GM18907 (cell line): ENCODE measurements at regions not wholly inside any gene's neighbourhood (a gene's known extent, or its start where the extent isn't known, plus 50 kb on each side); places are given as distances from the start of the nearest gene placed in this dataset.

ENCODE experiments used
- ATAC-seq: cut with Tn5 transposase; IDR thresholded peaks from one replicate; pipeline ENCODE4 v1.9.1; 2021; ENCODE audit warnings: mild to moderate bottlenecking, moderate library complexity; ENCODE audit not compliant: unreplicated experiment

DNA sequence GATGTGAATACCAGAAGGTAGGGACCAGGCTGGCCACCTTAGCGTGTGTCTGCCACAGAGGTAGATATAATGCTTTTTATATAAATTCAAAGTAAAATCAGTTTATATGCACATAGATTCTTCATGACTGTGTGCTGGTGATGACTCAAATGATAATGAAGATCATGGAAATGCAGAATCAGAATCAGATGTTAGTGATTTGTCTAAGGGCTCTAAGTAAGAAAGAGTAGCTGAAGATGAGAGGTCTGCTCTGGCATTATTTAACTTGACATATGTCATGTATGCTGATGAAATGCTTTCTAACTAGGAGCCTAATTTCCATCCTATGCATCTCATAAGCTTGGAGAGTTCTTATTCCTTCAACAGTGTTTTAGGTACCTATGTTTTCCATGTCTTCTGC is 50.3 kb upstream of the DPH6 start:
- ATAC-seq: no peak

DNA sequence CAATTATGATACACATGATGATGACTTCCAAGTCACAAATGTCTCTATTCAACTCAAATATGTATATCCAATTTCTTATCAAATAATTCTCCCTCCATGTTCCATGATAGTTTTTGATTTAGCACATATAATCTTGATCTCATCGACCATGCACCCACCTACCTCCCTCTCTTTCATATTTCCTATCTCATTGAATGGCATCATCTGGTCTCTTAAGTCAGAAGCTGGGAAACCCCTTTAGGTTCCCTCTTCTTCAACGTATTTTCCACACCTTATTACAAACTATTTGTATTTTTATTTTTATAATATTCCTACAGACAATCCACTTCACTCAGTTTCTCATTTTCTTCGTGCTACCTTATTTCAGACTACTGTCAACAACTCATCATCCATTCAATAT is 56.9 kb upstream of the DPH6 start:
- peak; percentile 38 for ATAC-seq

- peak; percentile 82 for ATAC-seq
Observed at GRCh38 chr15:35603301-35603700, 57.3 kb upstream of the DPH6 start.

DNA sequence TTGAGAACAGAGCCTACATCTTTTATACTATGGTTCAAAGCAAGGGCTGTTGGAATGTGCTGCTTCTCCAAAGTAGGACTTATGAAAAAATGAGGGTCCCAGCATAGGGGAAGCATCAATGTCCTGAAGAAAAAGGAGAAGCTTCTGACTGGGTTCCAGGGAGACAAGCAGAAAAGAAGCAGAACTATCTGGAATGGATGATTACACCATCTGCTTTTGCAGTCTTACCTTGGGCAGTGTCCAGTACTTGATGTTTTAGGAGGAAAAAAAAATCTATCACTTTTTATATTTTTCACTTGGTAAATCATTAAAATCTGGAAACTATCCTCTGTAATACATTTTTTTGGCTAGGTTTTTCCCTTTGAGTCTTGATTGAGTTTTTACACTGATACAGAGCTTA is 57.9 kb upstream of the DPH6 start:
- ATAC-seq: no peak

- ATAC-seq: no peak
Observed at GRCh38 chr15:35605764-35606449, 59.9 kb upstream of the DPH6 start.

DNA sequence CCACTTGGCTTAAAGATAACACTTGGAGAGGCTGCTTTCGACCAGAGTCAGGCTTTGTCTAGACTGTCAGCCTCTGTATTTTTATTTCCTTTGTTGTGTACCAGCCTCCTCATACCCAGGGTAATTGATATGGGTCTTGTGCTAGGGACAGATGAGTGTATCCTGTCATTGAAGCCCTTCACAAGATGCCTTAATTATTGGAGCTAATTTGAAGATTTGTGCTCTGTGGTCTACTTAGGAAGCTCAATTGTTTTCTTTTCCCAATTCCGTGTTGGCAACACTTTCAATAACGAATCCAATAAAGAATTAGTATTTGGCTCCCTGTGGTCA is 60.5 kb upstream of the DPH6 start:
- no peak for ATAC-seq

DNA sequence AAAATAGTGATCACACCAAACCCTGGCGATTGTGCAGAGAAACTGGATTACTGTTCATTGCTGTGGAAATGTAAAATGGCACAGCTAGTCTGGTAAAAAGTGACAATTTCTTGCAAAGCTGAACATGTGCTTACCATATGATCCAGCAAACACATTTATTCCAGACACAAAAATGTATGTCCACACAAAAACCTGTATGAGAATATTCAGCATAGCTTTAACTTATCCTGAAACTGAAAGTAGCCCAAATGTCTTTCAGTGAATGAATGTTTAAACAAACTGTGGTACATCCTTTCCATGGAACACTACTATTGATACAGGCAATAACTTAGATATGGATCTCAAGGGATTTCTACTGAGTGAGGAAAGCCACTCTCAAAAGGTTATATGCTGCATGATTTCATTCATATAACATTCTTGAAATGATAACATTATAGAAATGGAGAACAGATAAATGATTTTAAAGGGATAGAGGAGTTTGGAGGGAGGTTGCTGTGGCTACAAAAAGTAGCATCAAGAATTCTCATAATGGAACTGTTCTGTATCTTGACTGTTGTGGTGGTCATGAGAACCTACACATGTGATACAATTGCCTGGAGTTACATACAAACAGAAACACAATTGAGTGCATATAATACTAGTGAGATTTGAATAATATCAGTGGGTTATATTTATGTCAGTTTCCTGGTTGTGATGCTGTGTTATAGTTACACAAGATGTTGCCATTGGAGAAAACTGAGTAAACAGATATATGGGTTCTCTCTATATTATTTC is 70.7 kb upstream of the DPH6 start:
- ATAC-seq: peak; percentile 53

- no peak for ATAC-seq
Observed at GRCh38 chr15:35618260-35619188, 72.6 kb upstream of the DPH6 start.

DNA sequence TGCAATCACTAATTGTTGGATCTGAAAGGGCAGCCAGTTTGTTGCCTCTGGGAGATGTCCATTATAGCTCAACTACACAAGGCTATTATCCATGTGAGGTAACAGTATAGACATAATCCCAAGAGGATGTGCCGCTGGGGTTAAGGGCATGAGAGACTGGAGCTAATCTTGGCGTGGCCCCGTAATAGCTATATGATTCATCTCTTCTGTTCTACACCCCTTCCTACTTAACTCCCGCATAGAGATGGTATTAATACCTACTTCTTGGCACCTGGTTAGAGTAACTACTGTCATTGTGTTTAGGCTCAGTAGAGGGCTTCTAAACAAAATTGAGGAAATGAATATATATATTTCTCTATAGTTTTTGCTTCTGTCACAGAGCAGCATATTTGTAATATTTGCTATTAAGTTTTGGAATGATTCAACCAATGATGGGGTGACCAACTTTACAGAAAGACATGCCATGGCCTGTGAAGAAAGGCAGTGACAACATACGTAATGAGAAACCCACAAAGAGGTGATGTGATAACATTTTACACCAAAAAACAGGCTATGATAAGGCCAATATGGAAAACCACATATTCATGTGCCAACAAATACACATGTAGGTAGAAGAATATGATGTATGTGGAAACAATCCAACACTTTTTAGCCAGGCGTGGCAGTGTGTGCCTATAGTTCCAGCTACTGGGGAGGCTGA is 76.8 kb upstream of the DPH6 start:
- no peak for ATAC-seq

- no peak for ATAC-seq
Observed at GRCh38 chr15:35624881-35625280, 78.9 kb upstream of the DPH6 start.

DNA sequence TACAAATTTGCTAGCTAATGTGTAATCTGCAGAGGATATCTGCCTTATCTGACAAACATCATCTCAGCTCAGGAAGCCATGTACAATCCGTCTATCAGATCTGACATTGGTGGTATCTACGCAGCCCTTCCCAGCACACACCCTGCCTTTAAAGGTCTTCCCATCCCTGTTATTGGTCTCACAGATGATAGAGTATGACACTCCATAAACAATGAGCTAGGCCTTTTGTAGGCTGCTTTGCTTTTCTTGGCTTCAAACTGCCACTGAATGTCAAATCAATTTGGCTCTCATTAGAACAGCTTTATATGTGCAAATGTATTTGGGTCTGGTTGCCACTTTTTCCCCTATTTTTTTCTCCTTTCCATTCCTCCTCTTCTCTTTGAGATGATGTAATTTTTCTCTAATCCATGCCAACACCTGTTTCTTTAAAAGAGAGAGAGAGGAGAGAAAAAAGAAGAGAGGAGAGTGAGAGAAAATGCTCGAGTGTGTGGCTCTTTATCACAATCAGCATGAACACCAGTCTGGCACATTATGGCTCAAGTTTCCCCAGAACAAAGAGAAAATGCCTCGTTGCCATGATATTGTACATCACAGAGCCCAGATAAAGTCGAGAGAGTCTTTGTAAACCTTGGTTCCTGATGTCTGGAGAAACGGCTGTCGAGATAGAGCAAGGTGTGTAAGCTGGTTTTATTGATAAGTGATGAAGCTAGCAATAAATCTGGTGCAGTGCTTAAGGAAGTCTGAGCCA is 80.8 kb upstream of the DPH6 start:
- ATAC-seq: no peak

GRCh38 chr15:35627696-35628095 is 81.7 kb upstream of the DPH6 start:
- no peak for ATAC-seq

- ATAC-seq: no peak
Observed at GRCh38 chr15:35629766-35630165, 83.8 kb upstream of the DPH6 start.

GRCh38 chr15:35630532-35630931 is 84.6 kb upstream of the DPH6 start:
- no peak for ATAC-seq

DNA sequence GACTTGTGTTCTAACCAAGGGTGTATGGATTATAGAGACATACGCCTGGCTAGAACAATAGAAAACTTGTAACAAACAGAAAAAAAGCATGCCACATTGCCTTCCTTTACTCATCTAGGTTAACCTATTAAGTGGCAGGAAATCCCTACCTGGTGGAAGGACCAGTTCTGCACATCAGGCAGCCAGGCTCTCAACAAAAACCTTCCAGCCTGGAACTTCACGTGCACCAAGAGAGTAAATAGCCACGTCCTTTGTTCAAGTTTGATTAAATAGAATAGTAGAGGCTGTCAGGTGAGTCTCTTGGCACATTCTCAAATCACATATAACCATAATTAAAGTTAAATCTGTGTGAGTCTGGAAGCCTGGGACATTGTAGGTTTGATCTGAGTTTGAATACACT is 85.0 kb upstream of the DPH6 start:
- no peak for ATAC-seq

DNA sequence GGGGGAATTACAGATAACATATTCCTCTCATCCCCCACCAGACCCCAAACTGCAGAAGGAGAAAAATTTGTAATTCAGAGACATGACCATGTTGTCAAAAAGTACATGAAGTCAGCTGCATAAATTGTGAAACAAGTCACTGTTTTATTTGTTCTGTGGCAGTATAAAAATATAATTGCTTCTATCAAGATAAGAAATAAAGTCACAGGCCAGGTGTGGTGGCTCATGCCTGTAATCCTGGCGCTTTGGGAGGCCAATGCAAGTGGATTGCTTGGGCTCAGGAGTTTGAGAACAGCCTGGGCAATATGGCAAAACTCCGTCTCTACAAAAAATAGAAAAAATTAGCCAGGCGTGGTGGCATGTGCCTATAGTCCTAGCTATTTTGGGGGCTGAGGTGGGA is 87.7 kb upstream of the DPH6 start:
- ATAC-seq: no peak

GRCh38 chr15:35646790-35647189 is 100.8 kb upstream of the DPH6 start:
- no peak for ATAC-seq

DNA sequence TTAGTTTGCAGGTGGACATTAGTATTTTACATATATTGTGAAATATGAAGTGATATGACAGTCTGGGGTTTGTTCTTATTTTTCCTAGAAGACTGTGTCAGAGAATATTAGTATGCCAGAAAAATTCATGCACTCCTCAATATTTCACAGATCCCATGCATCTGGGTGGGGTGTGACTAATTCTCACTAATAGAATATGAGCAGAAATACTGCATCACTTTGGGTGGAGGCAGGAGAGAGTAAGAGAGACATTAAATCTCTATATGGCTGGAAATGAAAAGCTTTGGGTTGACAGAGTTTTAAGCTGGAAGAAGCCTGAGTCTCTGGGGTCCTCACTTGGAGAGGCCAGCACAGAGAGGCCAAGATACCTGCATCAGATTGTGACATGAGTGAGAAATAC is 101.3 kb upstream of the DPH6 start:
- ATAC-seq: no peak

DNA sequence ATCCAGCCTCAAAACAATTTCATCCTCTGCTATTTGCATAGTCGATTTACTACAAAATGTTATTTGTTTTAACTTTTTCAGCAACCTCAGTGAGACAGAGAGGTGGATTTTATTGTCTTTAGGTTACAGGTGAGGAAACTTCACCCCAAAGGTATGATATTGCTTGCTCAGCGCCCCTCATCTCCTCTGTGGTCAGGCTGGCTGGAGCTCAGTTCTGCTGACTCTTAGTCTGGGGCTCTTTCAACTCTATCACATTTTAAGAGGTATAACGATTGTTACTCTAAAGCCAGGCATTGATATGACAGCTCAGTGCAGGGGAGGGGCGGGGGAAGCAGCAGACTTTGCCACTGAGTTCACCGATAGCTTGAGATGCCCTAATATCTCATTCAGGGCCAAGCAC is 103.0 kb upstream of the DPH6 start:
- no peak for ATAC-seq

- no peak for ATAC-seq
Observed at GRCh38 chr15:35649575-35649974, 103.6 kb upstream of the DPH6 start.
